K562 (cell line): ENCODE measurements at regions not wholly inside any gene's neighbourhood (a gene's known extent, or its start where the extent isn't known, plus 50 kb on each side); places are given as distances from the start of the nearest gene placed in this dataset.

Experiments
- ATAC-seq: fragments of 200-7000 bp; cut with Tn5 transposase; 3 replicates; pipeline ENCODE4 v1.9.1; 2020; ENCODE audit warnings: moderate library complexity
- BruUV-seq: library from RNA; stranded (reverse); fragments of 400-500 nt; replicated peaks from 2 replicates; lab custom pipeline; 2021; lab: Mats Ljungman, UMichigan
- CTCF ChIA-PET: fragments of 300-600 bp; formaldehyde crosslinking; extraction: SDS; loops from one replicate; lab custom pipeline; 2021; ENCODE audit warnings: low intra/inter-chr PET ratio; lab: Yijun Ruan, JAX
- POLR2A ChIA-PET: fragments of 300-600, 350-650 bp; sonication (Branson Sonifier 250); formaldehyde crosslinking; extraction: SDS; loops from one replicate; lab custom pipeline; 2021; ENCODE audit warnings: antibody characterized with exemption, inconsistent platforms; lab: Yijun Ruan, JAX
- DNase-seq, 4 experiments: peaks; one replicate each; pipeline versions ENCODE4 v3.0.0 to v3.0.0-alpha.2; 2011 to 2018; ENCODE audit warnings: low spot score in 3 of 4, mixed read lengths in 3 of 4; ENCODE audit errors: extremely low read depth in 1 of 4
- FAIRE-seq: peaks from 2 replicates; lab custom pipeline; 2011; peaks lifted over from hg19 to GRCh38; lab: Jason Lieb, UNC
- H2AFZ ChIP-seq: 2 replicates; pipeline ENCODE4 v1.6.0; 2011; ENCODE audit warnings: low read depth, low read length, control low read depth, inconsistent platforms
- H3K27ac ChIP-seq: fragments of 200-600 bp; 3 replicates; pipeline ENCODE4 v1.8.0; 2011; ENCODE audit warnings: low read depth, mild to moderate bottlenecking, control low read depth, inconsistent platforms, low read length, moderate library complexity, mixed read lengths; ENCODE audit errors: extremely low read depth
- H3K27me3 ChIP-seq, 2 experiments: fragments of 300-600 bp in 1 of 2; 2 replicates in 1 of 2; 3 replicates in 1 of 2; pipeline versions ENCODE4 v1.6.0 to v1.8.0; 2011; ENCODE audit warnings: inconsistent platforms in 2 of 2, low read length in 2 of 2, mild to moderate bottlenecking in 1 of 2, mixed read lengths in 1 of 2, moderate library complexity in 1 of 2; ENCODE audit not compliant: control insufficient read depth in 2 of 2, insufficient read depth in 2 of 2
- H3K36me3 ChIP-seq: fragments of 300-600 bp; 3 replicates; pipeline ENCODE4 v1.8.0; 2011; ENCODE audit warnings: mild to moderate bottlenecking, low read length, inconsistent platforms; ENCODE audit not compliant: control insufficient read depth, insufficient read depth
- H3K4me1 ChIP-seq, 2 experiments: fragments of 200-600 bp in 1 of 2; replicated peaks in 1 of 2; 2 replicates in 1 of 2; 3 replicates in 1 of 2; pipeline versions ENCODE4 v1.5.1 to v1.8.0; 2011; ENCODE audit warnings: inconsistent platforms in 2 of 2, low read length in 2 of 2, mild to moderate bottlenecking in 1 of 2, mixed read lengths in 1 of 2, moderate library complexity in 1 of 2; ENCODE audit not compliant: control insufficient read depth in 2 of 2, insufficient read depth in 2 of 2
- H3K4me2 ChIP-seq: 2 replicates; pipeline ENCODE4 v1.6.1; 2011; ENCODE audit warnings: low read length, control low read depth, inconsistent platforms, mixed read lengths; ENCODE audit not compliant: insufficient read depth
- H3K4me3 ChIP-seq: fragments of 200-600 bp; sonication (generic), shearing (Covaris generic); 2 replicates; pipeline ENCODE4 v1.5.1; 2016; ENCODE audit warnings: control low read depth, inconsistent platforms
- H3K79me2 ChIP-seq: fragments of 200-600 bp; 3 replicates; pipeline ENCODE4 v1.8.0; 2011; ENCODE audit warnings: low read length, inconsistent platforms; ENCODE audit not compliant: control insufficient read depth, insufficient read depth
- H3K9ac ChIP-seq, 2 experiments: 2 replicates each; pipeline versions ENCODE4 v1.6.0 to v1.6.1; 2011; ENCODE audit warnings: low read depth in 2 of 2, low read length in 2 of 2, control low read depth in 1 of 2, inconsistent platforms in 1 of 2, mild to moderate bottlenecking in 1 of 2, mixed read lengths in 1 of 2; ENCODE audit not compliant: insufficient read depth in 1 of 2
- H3K9me1 ChIP-seq: one replicate; pipeline ENCODE4 v1.6.0; 2011; ENCODE audit warnings: inconsistent platforms, mild to moderate bottlenecking, low read length, moderate library complexity; ENCODE audit not compliant: control insufficient read depth, insufficient read depth
- H3K9me3 ChIP-seq: replicated peaks from 2 replicates; pipeline ENCODE4 v1.5.1; 2011; ENCODE audit warnings: low read depth, low read length, inconsistent platforms; ENCODE audit not compliant: control insufficient read depth, insufficient read depth
- H4K20me1 ChIP-seq: replicated peaks from 2 replicates; pipeline ENCODE4 v1.6.1; 2011; ENCODE audit warnings: low read length, inconsistent platforms, mixed read lengths; ENCODE audit not compliant: control insufficient read depth, insufficient read depth
- BCLAF1 ChIP-seq, 2 experiments: fragments of 450-650 bp in 1 of 2; IDR thresholded peaks; 2 replicates each; pipeline ENCODE4 v1.6.1; 2011 to 2017; ENCODE audit warnings: low read depth in 2 of 2, antibody characterized with exemption in 1 of 2, borderline replicate concordance in 1 of 2, low read length in 1 of 2, mild to moderate bottlenecking in 1 of 2, mixed read lengths in 1 of 2; ENCODE audit not compliant: control insufficient read depth in 1 of 2
- BRF1 ChIP-seq: IDR thresholded peaks from 3 replicates; pipeline ENCODE4 v1.6.1; 2011; ENCODE audit warnings: borderline replicate concordance, mild to moderate bottlenecking; ENCODE audit not compliant: insufficient read length; ENCODE audit errors: extremely low read depth
- CGGBP1 ChIP-seq: fragments of 250-450 bp; sonication (Bioruptor Pico); IDR thresholded peaks from 2 replicates; pipeline ENCODE4 v1.9.0; 2021; ENCODE audit warnings: mild to moderate bottlenecking
- E2F6 ChIP-seq, 2 experiments: IDR thresholded peaks; 2 replicates each; pipeline ENCODE4 v1.6.1; 2011; ENCODE audit warnings: borderline replicate concordance in 1 of 2, control low read depth in 1 of 2, low read depth in 1 of 2, low read length in 1 of 2, mild to moderate bottlenecking in 1 of 2, mixed read lengths in 1 of 2, moderate library complexity in 1 of 2; ENCODE audit not compliant: insufficient read depth in 1 of 2, insufficient read length in 1 of 2, poor library complexity in 1 of 2, severe bottlenecking in 1 of 2; ENCODE audit errors: extremely low read depth in 1 of 2
- HOXB6 ChIP-seq: fragments of 250-450 bp; sonication (Bioruptor Pico); IDR thresholded peaks from 2 replicates; pipeline ENCODE4 v1.5.1; 2022; ENCODE audit warnings: mild to moderate bottlenecking, borderline replicate concordance
- NFIC ChIP-seq: fragments of 450-650 bp; IDR thresholded peaks from 2 replicates; pipeline ENCODE4 v1.6.1; 2017; ENCODE audit warnings: mild to moderate bottlenecking, inconsistent platforms
- PCBP1 ChIP-seq: fragments of 200-400 bp; formaldehyde crosslinking; IDR thresholded peaks from 2 replicates; pipeline ENCODE4 v1.6.1; 2018; ENCODE audit warnings: mild to moderate bottlenecking, low read depth, low read length; ENCODE audit not compliant: poor library complexity, severe bottlenecking
- whole genome bisulfite sequencing: fragments of 100-300 bp; shearing (Covaris generic); methylation state at CpG from one replicate; pipeline ENCODE4 v1.1.6; 2016; ENCODE audit warnings: low coverage, mixed read lengths; ENCODE audit not compliant: insufficient coverage; ENCODE audit errors: missing lambda C conversion rate; 5-methylcytosine and 5-hydroxymethylcytosine counted together
- in situ Hi-C: fragments of 300-500 bp; cut with MboI; formaldehyde crosslinking; loops from 4 replicates; pipeline ENCODE4 v1.15.0; 2018; ENCODE audit warnings: inconsistent platforms, mixed read lengths
- intact Hi-C: fragments of 100-400 bp; cut with micrococcal nuclease; formaldehyde crosslinking; loops from 2 replicates; pipeline ENCODE4 v1.14.2; 2022

- TF ChIP-seq CGGBP1 (CRISPR knock-in tag) (no peak), HOXB6 (CRISPR knock-in tag) (no peak)
These were observed 172.5 kb upstream of the ALG10B start (continued) for GRCh38 chr12:38144049-38144448.

- Histone ChIP-seq H2AFZ (no peak overlapping the region), H3K4me2 (no peak overlapping the region), H3K9me1 (no peaks in the 10 kb centered on the region), H3K9me3 (0 out of 2 replicates have a peak, but pooled peaks cover 1% of the 10 kb centered on the region), H3K27ac (no peak overlapping the region), H3K4me1 (no peaks in the 10 kb centered on the region), H3K27me3 (no peaks in the 10 kb centered on the region), H4K20me1 (no peaks in the 10 kb centered on the region), H3K79me2 (no peaks in the 10 kb centered on the region), H3K36me3 (no peaks in the 10 kb centered on the region), H3K4me3 (no peak overlapping the region), H3K9ac (no peak overlapping the region)
- ChIA-PET CTCF (no interaction called here), POLR2A (no interaction called here)
- no peak for TF ChIP-seq NFIC
- no peak for TF ChIP-seq E2F6 (IDR thresholded peaks at IDR 0.05; ENCODE audit: borderline replicate concordance in 1 of 2, extremely low read depth in 1 of 2, insufficient read depth in 1 of 2, insufficient read length in 1 of 2, low read depth in 1 of 2, low read length in 1 of 2, poor library complexity in 1 of 2, severe bottlenecking in 1 of 2)
- TF ChIP-seq BCLAF1 (IDR thresholded peaks at IDR 0.05; ENCODE audit: borderline replicate concordance in 1 of 2, control insufficient read depth in 1 of 2, low read depth in 2 of 2, low read length in 1 of 2) = no peak
- TF ChIP-seq PCBP1 = no peak
- TF ChIP-seq BRF1 = no peak
- in situ Hi-C loops = no loop called here
- WGBS = under 1% methylated on average over 17 of the region's 17 CpGs
- intact Hi-C loops = no loop called here
- no TSS peak for BruUV-seq
- DNase-seq = no peak
- no peak for ATAC-seq
- no peak for FAIRE-seq
These were observed 171.8 kb upstream of the ALG10B start for GRCh38 chr12:38144601-38145436.
